Transverse colon (tissue), 4 donors: ENCODE measurements at regions not wholly inside any gene's neighbourhood (a gene's known extent, or its start where the extent isn't known, plus 50 kb on each side); places are given as distances from the start of the nearest gene placed in this dataset.

Source experiments
- DNase-seq: peaks from one replicate; pipeline ENCODE4 v3.0.0-alpha.2; 2019
- H3K27ac ChIP-seq, 4 donors: fragments of 200-600 bp; sonication (generic); 2 replicates each; pipeline ENCODE4 v1.5.1; 2016 to 2018; ENCODE audit warnings: inconsistent platforms in 4 of 4
- H3K27me3 ChIP-seq: fragments of 200-600 bp; sonication (generic); 2 replicates; pipeline ENCODE4 v1.5.1; 2017; ENCODE audit warnings: inconsistent platforms
- H3K36me3 ChIP-seq, 4 donors: fragments of 200-600 bp; sonication (generic); 2 replicates each; pipeline ENCODE4 v1.5.1; 2017 to 2019; ENCODE audit warnings: inconsistent platforms in 4 of 4
- H3K4me1 ChIP-seq, 4 donors: fragments of 200-600 bp; sonication (generic); 2 replicates each; pipeline ENCODE4 v1.5.1; 2017 to 2020; ENCODE audit warnings: inconsistent platforms in 4 of 4
- H3K4me3 ChIP-seq, 4 donors: fragments of 200-600 bp; sonication (generic); 1 replicate in 1 of 4; 2 replicates in 3 of 4; pipeline versions ENCODE4 v1.5.1 to v1.6.1; 2017 to 2019; ENCODE audit warnings: inconsistent platforms in 4 of 4
- H3K9me3 ChIP-seq, 2 donors: fragments of 200-600 bp; sonication (generic); 2 replicates each; pipeline ENCODE4 v1.5.1; 2017 to 2019; ENCODE audit warnings: inconsistent platforms in 2 of 2
- CTCF ChIP-seq, 5 experiments: fragments of 200-600 bp in 3 of 5; fragments of 450-650 bp in 2 of 5; sonication (generic) in 3 of 5; IDR thresholded peaks; 1 replicate in 2 of 5; 2 replicates in 3 of 5; pipeline ENCODE4 v1.5.1; 2016 to 2017; ENCODE audit warnings: antibody characterized with exemption in 5 of 5, inconsistent platforms in 3 of 5, mild to moderate bottlenecking in 2 of 5, moderate library complexity in 1 of 5
- EP300 ChIP-seq: sonication (generic); formaldehyde crosslinking; IDR thresholded peaks from one replicate; pipeline ENCODE4 v1.6.1; 2017; ENCODE audit warnings: antibody characterized with exemption, low read depth
- POLR2A ChIP-seq: fragments of 450-650 bp; IDR thresholded peaks from one replicate; pipeline ENCODE4 v1.6.1; 2016; ENCODE audit warnings: antibody characterized with exemption, mild to moderate bottlenecking, moderate library complexity
- POLR2AphosphoS5 ChIP-seq, 3 donors: sonication (generic); formaldehyde crosslinking; IDR thresholded peaks; one replicate each; pipeline ENCODE4 v1.6.1; 2016; ENCODE audit warnings: antibody characterized with exemption in 3 of 3
- WGBS, 2 donors: methylation state at CpG; one replicate each; pipeline ENCODE4 v1.1.5; 2018; ENCODE audit warnings: low coverage in 1 of 2; 5-methylcytosine and 5-hydroxymethylcytosine counted together
- in situ Hi-C, 4 donors: fragments of 200-750 bp; cut with MboI; loops; one replicate each; pipeline versions ENCODE4 v1.15.0 to v1.15.1; 2017; ENCODE audit warnings: low sequenced_read_pairs in 3 of 4, low pct_ligation_motif_present in 1 of 4, low pct_unique_long_range_greater_than_20kb in 1 of 4
- intact Hi-C: fragments of 100-400 bp; cut with DNase I; formaldehyde crosslinking; loops from one replicate; pipeline ENCODE4 v1.15.1; 2023; ENCODE audit warnings: low total_unique reads

GRCh38 chr16:87243478-87243877 lies 73.7 kb downstream of the C16orf95 start:
- intact Hi-C loops = no loop called here
- in situ Hi-C loops = no loop called here
- no peaks in the 10 kb centered on the region for H3K27me3 ChIP-seq
- H3K27ac ChIP-seq = no peak overlapping the region
- DNase-seq = no peak
- H3K4me1 ChIP-seq = peaks cover 0 to 6% (median 2%) of the 10 kb centered on the region in 4 donors
- 65 to 72% methylated on average over 7 of the region's 7 CpGs for WGBS, 2 donors
- TF ChIP-seq CTCF (IDR thresholded peaks at IDR 0.05) (no peak), POLR2AphosphoS5 (IDR thresholded peaks at IDR 0.05) (no peak), EP300 (no peak), POLR2A (no peak)
- H3K9me3 ChIP-seq = no peaks in the 10 kb centered on the region
- no peaks in the 10 kb centered on the region for H3K36me3 ChIP-seq
- H3K4me3 ChIP-seq = no peak overlapping the region

- TF ChIP-seq POLR2A (no peak), EP300 (no peak), CTCF (IDR thresholded peaks at IDR 0.05) (no peak), POLR2AphosphoS5 (IDR thresholded peaks at IDR 0.05) (no peak)
- in situ Hi-C loops = no loop called here
- 60 to 81% methylated on average over 2 to 7 of the region's 7 CpGs for WGBS, 2 donors
Observed at GRCh38 chr16:87244636-87245197, 72.5 kb downstream of the C16orf95 start.

GRCh38 chr16:87245511-87245910 lies 71.7 kb downstream of the C16orf95 start:
- intact Hi-C loops = no loop called here
- DNase-seq = no peak
- 88 to 93% methylated on average over 13 of the region's 13 CpGs for WGBS, 2 donors
- H3K27ac ChIP-seq = no peak overlapping the region
- H3K27me3 ChIP-seq = no peaks in the 10 kb centered on the region
- H3K4me1 ChIP-seq = peaks cover 0 to 3% (median 0%) of the 10 kb centered on the region in 4 donors
- no peaks in the 10 kb centered on the region for H3K36me3 ChIP-seq
- no peaks in the 10 kb centered on the region for H3K9me3 ChIP-seq
- in situ Hi-C loops = no loop called here
- no peak overlapping the region for H3K4me3 ChIP-seq
- TF ChIP-seq POLR2AphosphoS5 (IDR thresholded peaks at IDR 0.05) (no peak), CTCF (IDR thresholded peaks at IDR 0.05) (no peak), POLR2A (no peak), EP300 (no peak)

More at GRCh38 chr16:87244636-87245197, 72.5 kb downstream of the C16orf95 start:
- intact Hi-C loops = no loop called here
- DNase-seq = no peak
- H3K27ac ChIP-seq = no peak overlapping the region
- no peak overlapping the region for H3K4me3 ChIP-seq
- H3K27me3 ChIP-seq = no peaks in the 10 kb centered on the region
- no peaks in the 10 kb centered on the region for H3K9me3 ChIP-seq
- no peaks in the 10 kb centered on the region for H3K36me3 ChIP-seq
- peaks cover 0 to 6% (median 0%) of the 10 kb centered on the region in 4 donors for H3K4me1 ChIP-seq

- no peaks in the 10 kb centered on the region for H3K9me3 ChIP-seq
- in situ Hi-C loops = no loop called here
- no peak for DNase-seq
- 85 to 100% methylated on average over 3 to 14 of the region's 14 CpGs for WGBS, 2 donors
- H3K4me1 ChIP-seq = no peaks in the 10 kb centered on the region
- intact Hi-C loops = no loop called here
- no peak overlapping the region for H3K27ac ChIP-seq
- TF ChIP-seq POLR2A (no peak), CTCF (IDR thresholded peaks at IDR 0.05) (no peak), POLR2AphosphoS5 (IDR thresholded peaks at IDR 0.05) (no peak), EP300 (no peak)
- H3K4me3 ChIP-seq = no peak overlapping the region
- H3K27me3 ChIP-seq = no peaks in the 10 kb centered on the region
- H3K36me3 ChIP-seq = no peaks in the 10 kb centered on the region
Observed at GRCh38 chr16:87246269-87247065, 70.7 kb downstream of the C16orf95 start.
